Calu3 (cell line): ENCODE measurements at regions not wholly inside any gene's neighbourhood (a gene's known extent, or its start where the extent isn't known, plus 50 kb on each side); places are given as distances from the start of the nearest gene placed in this dataset.

Experiments used
- BruUV-seq: library from RNA; stranded (reverse); fragments of 400-500 nt; replicated peaks from 2 replicates; lab custom pipeline; 2021; lab: Mats Ljungman, UMichigan
- CTCF ChIA-PET: fragments of 300-600 bp; sonication (Branson Sonifier 250); formaldehyde crosslinking; loops from one replicate; lab custom pipeline; 2022; ENCODE audit warnings: antibody characterized with exemption; lab: Charles Lee
- DNase-seq: peaks from one replicate; pipeline ENCODE4 v3.0.0; 2022
- H3K27ac Mint-ChIP-seq: one replicate; pipeline ENCODE4 v1.8.0; 2022; ENCODE audit warnings: mixed read lengths; ENCODE audit not compliant: unreplicated experiment
- H3K27me3 Mint-ChIP-seq: one replicate; pipeline ENCODE4 v1.8.0; 2022; ENCODE audit warnings: mixed read lengths; ENCODE audit not compliant: unreplicated experiment
- H3K36me3 Mint-ChIP-seq: one replicate; pipeline ENCODE4 v1.8.0; 2022; ENCODE audit warnings: mild to moderate bottlenecking, moderate library complexity, mixed read lengths; ENCODE audit not compliant: insufficient read depth, unreplicated experiment
- H3K4me1 Mint-ChIP-seq: one replicate; pipeline ENCODE4 v1.8.0; 2022; ENCODE audit warnings: mild to moderate bottlenecking, low read depth, mixed read lengths; ENCODE audit not compliant: unreplicated experiment
- H3K4me3 Mint-ChIP-seq: one replicate; pipeline ENCODE4 v1.8.0; 2022; ENCODE audit warnings: mild to moderate bottlenecking, low read depth, moderate library complexity, mixed read lengths; ENCODE audit not compliant: unreplicated experiment
- H3K9me3 Mint-ChIP-seq: one replicate; pipeline ENCODE4 v1.8.0; 2022; ENCODE audit warnings: low read depth, mixed read lengths; ENCODE audit not compliant: unreplicated experiment
- intact Hi-C: fragments of 100-400 bp; cut with micrococcal nuclease; formaldehyde crosslinking; loops from one replicate; pipeline ENCODE4 v1.10.0; 2022; ENCODE audit not compliant: unreplicated experiment
- TF ChIP-seq, protein P1 (sequence below): fragments of 200-600 bp; IDR thresholded peaks from one replicate; pipeline ENCODE4 v1.8.0; 2022; ENCODE audit warnings: antibody characterized with exemption; ENCODE audit not compliant: unreplicated experiment

DNA sequence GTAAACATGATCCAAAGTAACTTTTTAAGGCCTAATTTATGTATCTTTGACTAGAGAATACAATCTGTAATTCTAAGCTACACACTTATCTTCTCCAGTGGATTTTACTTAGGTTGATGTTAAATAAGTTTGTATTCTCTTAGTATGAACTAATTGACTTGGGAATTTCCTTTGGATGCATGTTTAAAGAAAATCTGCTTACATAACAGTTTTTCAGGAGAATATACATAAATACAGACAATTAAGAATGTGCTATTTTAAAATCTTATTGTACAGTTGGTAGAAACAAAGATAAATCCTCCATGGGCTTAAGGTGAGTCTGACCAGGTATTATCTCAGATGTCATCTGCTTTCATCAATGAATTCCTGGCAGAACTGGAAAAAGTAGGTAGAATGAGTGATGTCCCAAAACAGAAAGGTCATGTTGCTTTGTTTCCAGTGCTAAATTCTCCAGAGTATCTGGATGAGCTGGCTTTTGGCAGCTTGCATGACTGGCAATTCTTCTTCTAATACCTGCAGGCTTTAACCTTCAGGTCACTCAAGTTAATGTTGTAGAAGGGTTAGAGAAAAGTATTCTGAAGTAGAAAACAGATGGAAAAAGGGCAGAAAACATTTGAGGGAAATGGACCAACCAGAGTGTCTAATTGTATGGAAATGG lies 150.6 kb downstream of the MACIR start:
- BruUV-seq: no TSS peak
- Mint-ChIP-seq H3K4me3 (no peak overlapping the region), H3K27ac (no peak overlapping the region), H3K36me3 (no peaks in the 10 kb centered on the region), H3K9me3 (no peaks in the 10 kb centered on the region), H3K27me3 (no peaks in the 10 kb centered on the region), H3K4me1 (no peaks in the 10 kb centered on the region)
- TF ChIP-seq, protein P1, sequence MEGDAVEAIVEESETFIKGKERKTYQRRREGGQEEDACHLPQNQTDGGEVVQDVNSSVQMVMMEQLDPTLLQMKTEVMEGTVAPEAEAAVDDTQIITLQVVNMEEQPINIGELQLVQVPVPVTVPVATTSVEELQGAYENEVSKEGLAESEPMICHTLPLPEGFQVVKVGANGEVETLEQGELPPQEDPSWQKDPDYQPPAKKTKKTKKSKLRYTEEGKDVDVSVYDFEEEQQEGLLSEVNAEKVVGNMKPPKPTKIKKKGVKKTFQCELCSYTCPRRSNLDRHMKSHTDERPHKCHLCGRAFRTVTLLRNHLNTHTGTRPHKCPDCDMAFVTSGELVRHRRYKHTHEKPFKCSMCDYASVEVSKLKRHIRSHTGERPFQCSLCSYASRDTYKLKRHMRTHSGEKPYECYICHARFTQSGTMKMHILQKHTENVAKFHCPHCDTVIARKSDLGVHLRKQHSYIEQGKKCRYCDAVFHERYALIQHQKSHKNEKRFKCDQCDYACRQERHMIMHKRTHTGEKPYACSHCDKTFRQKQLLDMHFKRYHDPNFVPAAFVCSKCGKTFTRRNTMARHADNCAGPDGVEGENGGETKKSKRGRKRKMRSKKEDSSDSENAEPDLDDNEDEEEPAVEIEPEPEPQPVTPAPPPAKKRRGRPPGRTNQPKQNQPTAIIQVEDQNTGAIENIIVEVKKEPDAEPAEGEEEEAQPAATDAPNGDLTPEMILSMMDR: no peak
- DNase-seq: no peak
- CTCF ChIA-PET: interaction anchor here (0.6 kb wide), 1 partner anchor 21 kb away, joined by 7 read pairs; no protein-coding TSS in a partner anchor
- intact Hi-C loops: no loop called here

DNA sequence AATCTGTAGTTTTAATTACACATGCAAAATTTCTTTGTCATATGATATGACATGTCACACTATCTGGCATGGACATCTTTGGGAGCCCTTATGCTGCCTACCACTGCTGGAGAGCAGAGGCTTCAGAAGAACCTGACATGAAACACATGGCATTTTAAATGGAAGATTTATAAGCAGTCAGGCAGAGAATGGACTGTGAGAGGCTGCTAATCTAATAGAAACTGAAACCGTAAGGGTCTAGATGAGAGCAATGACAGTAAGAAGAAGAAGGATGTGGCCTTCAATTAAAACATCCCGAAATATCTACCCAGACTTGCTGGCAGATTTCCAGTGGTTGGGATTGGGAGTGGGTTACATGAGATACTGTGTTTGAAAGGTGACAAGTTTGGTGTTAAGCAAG lies 149.8 kb downstream of the MACIR start:
- Mint-ChIP-seq H3K36me3 (no peaks in the 10 kb centered on the region), H3K4me3 (no peak overlapping the region), H3K27me3 (no peaks in the 10 kb centered on the region), H3K9me3 (no peaks in the 10 kb centered on the region), H3K27ac (no peak overlapping the region), H3K4me1 (no peaks in the 10 kb centered on the region)
- intact Hi-C loops: no loop called here
- TF ChIP-seq, protein P1: no peak
- BruUV-seq: no TSS peak
- no peak for DNase-seq
- CTCF ChIA-PET: no interaction called here

DNA sequence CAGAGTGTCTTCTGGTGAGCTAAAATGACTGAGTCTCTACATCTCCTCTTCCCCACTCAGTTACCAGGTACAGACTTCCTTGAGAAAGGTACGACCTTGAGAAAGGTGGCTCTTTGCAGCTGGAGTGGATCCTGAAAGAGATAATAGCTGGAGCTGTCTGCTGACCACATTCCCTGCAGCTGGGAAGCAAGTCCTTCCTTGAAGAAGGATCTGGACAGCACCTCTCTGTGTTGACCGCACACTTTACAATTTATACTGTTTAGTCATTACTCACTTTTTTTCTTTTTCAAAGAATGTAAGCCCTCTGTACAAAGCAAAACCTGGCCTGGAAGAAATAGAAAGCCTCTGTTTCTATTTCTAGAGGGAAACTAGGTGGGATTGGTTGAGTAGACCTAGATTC lies 148.8 kb downstream of the MACIR start:
- TF ChIP-seq, protein P1: no peak
- H3K36me3 Mint-ChIP-seq: no peaks in the 10 kb centered on the region
- H3K4me3 Mint-ChIP-seq: no peak overlapping the region
- H3K27me3 Mint-ChIP-seq: peaks cover 7% of the 10 kb centered on the region
- CTCF ChIA-PET: no interaction called here
- BruUV-seq: no TSS peak
- intact Hi-C loops: no loop called here
- no peaks in the 10 kb centered on the region for H3K9me3 Mint-ChIP-seq
- no peak for DNase-seq
- H3K4me1 Mint-ChIP-seq: no peaks in the 10 kb centered on the region
- no peak overlapping the region for H3K27ac Mint-ChIP-seq

DNA sequence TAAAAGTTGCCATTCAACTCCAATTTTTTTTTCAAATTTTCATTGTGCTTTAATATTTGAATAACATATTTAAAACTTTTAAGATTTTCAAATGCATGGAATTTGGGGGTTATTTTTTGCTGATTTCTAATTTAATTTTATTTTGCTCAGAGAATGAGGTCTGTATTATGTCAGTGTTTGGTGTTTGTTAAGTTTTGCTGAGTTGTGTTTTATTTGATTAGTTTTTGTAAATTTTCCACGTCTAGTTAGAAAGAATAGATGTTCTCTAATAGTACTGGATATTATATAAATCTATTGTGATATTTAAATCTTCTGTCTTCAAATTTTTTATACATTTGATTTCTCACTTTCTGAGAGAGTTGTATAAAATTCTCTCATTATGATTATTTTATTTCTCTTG lies 145.9 kb downstream of the MACIR start:
- Mint-ChIP-seq H3K27ac (no peak overlapping the region), H3K36me3 (no peaks in the 10 kb centered on the region), H3K4me1 (no peaks in the 10 kb centered on the region), H3K9me3 (no peaks in the 10 kb centered on the region), H3K4me3 (no peak overlapping the region), H3K27me3 (peaks cover 12% of the 10 kb centered on the region)
- CTCF ChIA-PET: no interaction called here
- TF ChIP-seq, protein P1: no peak
- intact Hi-C loops: no loop called here
- no peak for DNase-seq
- no TSS peak for BruUV-seq
